ENCODE measurements at regions not wholly inside any gene's neighbourhood (a gene's known extent, or its start where the extent isn't known, plus 50 kb on each side); places are given as distances from the start of the nearest gene placed in this dataset.

GRCh38 chr10:83953589-83953988 lies 185.7 kb upstream of the GHITM start:
- TF ChIP-seq CTCF (IDR thresholded peaks at IDR 0.05): no peak
- TF ChIP-seq POLR2A (IDR thresholded peaks at IDR 0.05): no peak
